GM18498 (cell line): ENCODE measurements at regions not wholly inside any gene's neighbourhood (a gene's known extent, or its start where the extent isn't known, plus 50 kb on each side); places are given as distances from the start of the nearest gene placed in this dataset.
A peak's percentile ranks its signal among the peaks of the same experiment; 100 is the strongest.
"Not testable (repeated sequence)": the region's sequence is repeated elsewhere in the genome, so short reads cannot be mapped to it uniquely, and the experiment has no call there.

Experiments used
- ATAC-seq: cut with Tn5 transposase; IDR thresholded peaks from one replicate; pipeline ENCODE4 v1.9.1; 2021; ENCODE audit warnings: mild to moderate bottlenecking, moderate library complexity; ENCODE audit not compliant: unreplicated experiment

DNA sequence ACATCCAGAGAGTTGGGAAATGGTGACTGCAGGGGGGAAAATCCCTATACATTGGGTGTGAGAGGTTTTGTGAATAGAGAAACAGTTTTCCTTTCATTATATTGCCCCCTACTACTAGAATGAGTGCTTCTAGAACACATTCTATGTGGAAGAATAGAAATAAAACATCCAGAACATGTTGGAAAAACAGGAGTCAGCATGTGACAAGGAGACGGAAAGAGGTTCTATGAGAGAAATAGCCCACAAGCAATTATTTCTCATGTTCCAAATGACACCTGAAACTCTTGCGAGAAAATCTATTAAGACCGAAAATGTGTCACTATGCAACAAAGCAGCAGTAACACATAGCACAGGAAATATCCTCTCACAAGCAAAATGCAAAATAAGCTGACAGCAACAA, 202.7 kb upstream of the SPOPL start:
- peak; percentile 71 for ATAC-seq

DNA sequence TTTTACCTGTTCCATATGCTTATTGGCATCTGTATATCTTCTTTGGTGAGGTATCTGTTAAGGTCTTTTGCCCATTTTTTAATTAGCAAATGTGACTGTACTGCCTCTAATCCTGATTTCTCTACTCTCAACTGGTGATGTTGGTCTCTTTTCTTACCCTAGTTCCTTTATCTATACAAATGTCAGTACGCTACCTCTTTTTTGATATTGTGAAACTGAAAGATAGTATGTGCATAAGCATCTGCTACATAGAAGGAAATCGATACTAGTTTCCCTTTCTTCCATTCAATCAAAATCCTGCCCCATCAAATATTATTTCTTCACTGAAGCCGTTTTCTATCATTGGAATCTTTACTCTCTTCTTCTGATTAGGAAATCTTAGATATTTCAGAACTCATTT, 194.9 kb upstream of the SPOPL start:
- no peak for ATAC-seq

DNA sequence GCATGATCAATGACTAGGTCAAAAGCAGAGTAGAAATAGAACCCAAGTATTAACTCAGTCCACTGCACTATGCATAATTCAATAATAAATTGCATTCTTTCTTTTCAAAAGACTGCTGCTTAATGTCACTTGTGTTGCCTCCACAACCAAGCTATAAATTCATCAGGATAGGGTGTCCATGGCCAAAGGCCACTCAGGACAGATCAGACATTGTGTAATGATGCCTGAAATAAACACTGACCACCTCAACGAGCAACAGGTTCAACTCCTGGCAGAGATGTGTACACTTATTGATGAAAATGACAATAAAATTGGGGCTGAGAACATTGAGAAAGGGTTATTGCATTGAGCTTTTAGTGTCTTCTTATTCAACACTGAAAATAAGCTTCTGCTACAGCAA, 194.5 kb upstream of the SPOPL start:
- no peak for ATAC-seq

DNA sequence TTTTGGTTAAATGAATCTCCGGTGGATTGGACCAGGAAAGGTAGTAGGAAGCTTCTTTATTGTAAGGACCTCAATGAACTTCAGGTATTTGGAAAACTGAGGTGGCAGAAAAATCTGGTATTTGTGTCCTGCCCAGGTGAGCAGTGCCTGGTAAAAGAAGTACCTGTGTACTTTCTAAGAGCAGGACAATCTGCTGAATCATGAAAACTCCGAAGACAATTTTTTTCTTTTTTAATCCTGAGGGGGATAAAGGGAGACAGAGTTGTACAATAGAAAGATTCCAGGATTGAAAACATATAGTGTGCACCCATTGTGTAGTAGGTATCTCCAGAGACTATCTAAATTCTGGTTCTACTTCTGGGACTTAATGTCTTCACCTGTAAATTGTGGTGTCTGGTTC, 191.8 kb upstream of the SPOPL start:
- ATAC-seq: no peak

DNA sequence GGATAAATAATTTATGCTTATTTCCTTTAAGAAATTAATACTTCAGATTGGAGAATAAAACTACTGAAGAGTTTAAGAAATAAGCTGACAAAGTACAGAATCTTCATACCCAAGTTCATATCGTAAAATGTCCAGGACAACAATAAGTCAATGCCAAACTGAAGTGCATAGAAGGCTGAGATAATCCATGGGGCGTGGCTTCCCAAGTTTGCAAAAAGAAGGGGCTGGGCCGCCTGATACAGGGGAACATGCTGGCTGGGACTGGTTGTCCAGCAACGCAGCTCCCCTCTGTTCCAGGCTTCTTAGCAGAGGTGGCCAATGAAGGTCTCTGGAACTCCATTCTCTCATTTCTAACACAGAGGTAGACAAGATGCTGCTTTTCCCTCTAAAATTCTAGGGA, 189.5 kb upstream of the SPOPL start:
- ATAC-seq: no peak

DNA sequence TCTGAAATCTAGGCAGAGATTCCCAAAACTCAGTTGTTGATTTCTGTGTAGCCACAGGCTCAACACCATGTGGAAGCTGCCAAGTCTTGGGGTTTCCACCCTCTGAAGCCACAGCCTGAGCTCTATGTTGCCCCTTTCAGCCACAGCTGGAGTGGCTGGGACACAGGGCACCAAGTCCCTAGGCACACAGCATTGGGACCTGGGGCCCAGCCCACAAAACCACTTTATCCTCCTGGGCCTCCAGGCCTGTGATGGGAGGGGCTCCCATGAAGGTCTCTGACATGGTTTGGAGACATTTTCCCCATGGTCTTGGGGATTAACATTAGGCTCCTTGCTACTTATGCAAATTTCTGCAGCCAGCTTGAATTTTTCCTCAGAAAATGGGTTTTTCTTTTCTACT, 186.0 kb upstream of the SPOPL start:
- not testable (repeated sequence) for ATAC-seq

DNA sequence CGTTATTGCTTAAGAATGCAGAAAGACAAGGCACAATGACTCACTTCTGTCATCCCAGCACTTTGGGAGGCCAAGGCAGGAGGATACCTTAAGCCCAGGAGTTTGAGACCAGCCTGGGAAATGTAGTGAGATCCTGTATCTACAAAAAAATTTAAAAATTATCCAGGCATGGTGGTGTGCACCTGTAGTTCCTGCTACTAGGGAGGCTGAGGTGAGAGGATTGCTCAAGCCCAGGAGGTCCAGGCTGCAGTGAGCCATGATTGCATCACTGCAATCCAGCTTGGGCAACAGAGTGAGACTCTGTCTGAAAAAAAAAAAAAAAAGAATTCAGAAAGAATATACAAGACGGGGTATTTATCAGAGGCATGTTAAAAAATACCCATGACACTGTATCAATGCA, 182.0 kb upstream of the SPOPL start:
- ATAC-seq: no peak

DNA sequence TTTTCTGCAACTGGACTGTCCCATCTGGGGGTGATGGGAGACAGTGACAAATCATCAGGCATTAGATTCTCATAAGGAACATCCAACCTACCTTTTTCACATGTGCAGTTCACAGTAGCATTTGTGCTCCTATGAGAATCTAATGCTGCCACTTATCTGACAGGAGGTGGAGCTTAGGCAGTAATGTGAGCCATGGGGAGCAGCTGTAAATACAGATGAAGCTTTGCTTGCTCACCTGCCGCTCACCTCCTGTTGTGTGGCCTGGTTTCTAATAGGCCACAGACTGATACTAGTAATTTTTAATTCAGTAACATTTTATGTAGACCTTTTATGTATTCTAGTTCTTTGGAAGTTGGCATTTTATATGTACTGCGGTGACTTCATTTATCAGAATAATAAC, 180.1 kb upstream of the SPOPL start:
- no peak for ATAC-seq

DNA sequence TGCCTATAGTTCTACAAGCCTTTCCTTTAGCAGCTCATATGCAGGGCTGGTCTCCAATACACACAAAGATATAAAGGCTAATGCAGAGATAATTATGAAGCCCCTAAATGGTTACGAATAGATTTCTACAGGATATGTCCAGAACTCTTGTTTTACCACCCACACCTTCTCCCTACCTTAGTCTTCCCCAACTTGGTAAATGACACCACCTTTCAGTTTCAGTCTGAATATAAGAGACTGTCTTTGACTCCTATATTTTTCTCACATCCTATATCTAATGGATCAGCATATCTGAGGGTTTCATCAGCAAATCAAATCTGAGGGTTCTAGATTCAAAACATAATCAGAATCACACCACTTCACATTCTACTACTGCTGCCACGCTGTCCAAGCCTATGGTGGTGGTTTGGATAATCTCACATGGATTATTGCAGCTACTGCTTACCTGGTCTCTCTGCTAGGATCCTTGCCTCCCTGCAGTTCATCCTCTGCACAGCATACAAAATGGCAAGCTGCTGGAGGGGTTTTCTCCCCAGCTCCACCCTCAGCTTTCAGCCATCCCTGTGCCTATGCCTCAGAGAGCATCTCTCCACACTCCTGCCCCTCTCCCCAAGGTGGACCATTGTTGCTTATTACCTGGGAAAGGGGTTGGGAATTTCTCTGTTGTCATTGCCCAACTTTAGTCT, 178.0 kb upstream of the SPOPL start:
- no peak for ATAC-seq

DNA sequence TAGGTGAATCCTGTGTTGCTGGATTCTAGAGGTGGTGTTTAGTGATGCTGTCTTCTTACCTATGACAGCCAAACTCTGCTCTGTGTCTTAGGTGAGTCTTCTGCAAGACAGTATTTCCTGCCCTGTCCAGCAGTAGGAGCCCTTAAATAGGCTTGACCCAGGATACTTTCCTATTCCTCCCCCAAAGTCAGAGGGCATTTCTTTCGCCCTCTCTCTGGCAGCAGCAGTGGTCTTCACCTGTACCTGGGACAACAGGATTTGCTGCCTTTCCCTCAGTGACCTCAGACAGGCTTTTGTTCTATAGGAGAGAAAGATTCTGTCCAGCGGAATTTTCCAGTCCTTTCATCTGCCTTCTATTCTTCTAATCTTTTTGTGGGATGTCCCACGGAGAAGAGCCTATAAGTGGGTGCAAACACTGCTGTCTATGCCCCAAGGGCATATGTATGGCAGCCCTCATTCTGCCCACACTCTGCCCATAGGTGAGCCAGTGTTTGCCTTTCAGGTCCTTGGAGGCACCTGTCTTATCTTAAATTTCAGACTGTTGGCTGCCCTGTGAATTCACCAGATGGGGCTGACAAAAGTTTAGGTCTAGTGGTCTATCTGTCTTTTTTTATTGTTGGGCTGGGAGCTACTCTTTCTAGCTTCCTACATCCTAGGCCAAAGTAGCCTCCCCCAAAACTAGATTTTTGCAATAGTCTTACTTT, 177.3 kb upstream of the SPOPL start:
- no peak for ATAC-seq

DNA sequence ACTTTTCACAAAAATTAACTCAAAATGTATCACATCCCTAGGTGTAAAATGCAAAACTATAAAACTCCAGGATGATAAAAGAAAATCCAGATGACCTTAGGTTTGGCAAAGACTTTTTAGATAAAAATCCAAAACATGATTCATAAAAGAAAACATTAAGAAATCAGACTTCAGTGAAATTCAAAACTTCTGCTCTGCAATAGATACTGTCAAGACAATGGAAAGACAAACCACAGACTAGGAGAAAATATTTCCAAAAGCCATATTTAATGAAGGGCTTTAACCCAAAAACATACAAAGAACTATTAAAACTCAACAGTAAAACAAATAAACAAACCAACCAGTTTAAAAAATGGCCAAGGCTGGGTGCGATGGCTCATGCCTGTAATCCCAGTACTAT, 173.6 kb upstream of the SPOPL start:
- ATAC-seq: no peak

DNA sequence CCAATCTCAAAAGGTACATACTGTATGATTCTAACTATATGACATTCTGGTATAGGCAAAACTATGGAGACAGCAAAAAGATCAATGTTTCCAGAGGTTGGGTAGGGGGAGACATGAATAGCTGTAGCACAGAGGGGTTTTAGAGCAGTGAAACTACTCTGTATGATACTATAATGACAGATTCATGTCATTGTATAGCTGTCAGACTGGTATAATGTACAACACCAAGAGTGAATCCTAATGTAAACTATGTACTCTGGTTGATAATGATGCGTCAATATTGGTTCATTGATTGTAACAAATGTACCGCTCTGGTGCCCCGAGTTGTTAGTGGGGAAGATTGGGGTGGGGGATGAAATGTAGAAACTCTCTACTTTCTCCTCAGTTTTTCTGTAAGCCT, 172.4 kb upstream of the SPOPL start:
- no peak for ATAC-seq

DNA sequence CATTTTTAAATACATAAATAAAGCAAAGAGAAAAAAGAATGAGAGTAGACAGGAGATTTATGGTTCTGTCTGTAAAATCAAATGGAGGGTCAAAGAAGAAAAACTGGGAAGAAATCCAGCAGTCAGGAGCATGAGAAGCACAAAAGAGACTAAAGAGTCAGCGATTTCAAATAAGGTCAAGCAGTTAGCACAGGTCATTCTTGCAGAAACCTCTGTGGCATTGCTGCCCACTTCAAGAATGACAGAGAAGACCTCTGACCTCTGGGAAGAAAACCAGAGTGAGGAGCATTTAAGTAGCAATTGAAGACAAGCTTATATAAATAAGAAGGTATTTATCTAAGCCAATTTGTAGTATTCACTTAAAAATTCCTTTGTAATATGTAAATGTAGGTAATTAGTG, 172.0 kb upstream of the SPOPL start:
- ATAC-seq: no peak

DNA sequence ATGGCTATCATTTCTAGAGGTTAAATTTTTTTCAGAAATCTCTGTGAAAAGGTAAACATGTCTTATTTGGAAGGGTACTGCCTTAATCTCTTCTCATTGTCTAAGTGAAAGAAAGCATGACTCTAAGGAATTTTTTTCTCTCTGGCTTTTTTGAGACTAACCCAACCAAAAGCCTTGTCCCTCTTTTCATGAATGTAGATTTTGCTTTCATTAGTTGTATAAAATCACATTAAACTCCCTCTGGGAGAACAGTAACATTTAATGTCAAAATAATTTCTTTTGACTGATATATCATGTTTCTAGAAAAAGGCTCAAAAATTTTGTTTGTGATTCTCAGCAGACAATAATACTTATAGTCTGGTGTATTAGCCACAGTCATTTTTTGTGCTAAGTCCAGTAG, 168.4 kb upstream of the SPOPL start:
- ATAC-seq: no peak

DNA sequence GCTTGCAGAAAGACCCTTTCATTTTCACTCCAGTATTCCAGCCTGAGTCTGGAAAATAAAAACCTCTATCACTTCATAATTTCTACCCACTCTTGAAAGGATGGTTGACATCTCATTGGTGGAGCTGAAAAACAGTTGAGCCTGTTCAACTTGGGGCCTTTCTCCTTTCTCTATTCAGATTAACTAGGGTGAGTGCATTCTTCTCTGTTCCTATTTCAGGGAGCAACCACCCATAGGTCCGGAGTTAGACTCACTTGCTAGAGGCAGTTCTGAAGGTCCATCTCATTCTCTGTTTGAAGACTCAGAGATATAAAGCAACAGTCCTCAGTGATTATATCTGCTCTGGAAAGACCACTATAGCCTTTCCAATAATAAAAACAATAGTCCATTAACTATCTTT, 167.9 kb upstream of the SPOPL start:
- no peak for ATAC-seq

DNA sequence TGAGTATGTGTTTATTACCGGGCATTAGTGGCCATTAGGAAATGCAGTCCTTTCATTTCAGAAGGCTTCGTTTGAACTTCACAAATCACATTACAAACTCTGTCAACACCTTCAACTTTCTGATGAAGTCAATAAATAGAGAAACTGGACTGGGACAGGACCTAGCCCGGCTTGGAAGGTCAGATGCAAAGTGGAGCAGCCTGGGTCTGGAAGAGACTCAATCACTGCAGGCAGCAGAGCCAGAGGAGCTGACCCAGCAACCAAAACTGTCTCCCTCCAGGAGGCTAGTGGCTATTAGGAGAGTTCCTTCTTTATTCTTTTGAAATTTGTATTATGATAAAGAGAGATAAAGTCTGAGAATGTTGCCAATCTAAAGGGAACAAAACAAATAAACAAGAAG, 167.2 kb upstream of the SPOPL start:
- ATAC-seq: no peak

DNA sequence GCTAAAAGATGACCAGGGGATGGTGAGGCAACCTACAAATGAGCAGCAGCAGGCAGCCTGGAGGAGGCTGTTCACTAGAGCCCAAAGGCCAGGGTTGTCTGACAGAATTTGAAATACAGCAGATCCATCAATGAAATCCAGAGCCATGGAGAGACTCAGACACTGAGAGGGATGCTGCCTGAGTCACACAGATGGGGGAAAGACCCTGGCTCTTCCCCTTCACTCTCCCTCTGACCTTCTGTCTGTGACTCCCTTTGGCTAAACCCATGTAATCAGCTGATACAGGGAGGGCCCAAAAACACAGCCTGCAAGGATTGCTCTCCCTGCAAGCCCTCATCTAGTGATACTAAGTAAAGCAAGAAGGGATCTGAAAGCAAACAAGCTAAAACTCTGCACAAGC, 166.5 kb upstream of the SPOPL start:
- ATAC-seq: no peak

DNA sequence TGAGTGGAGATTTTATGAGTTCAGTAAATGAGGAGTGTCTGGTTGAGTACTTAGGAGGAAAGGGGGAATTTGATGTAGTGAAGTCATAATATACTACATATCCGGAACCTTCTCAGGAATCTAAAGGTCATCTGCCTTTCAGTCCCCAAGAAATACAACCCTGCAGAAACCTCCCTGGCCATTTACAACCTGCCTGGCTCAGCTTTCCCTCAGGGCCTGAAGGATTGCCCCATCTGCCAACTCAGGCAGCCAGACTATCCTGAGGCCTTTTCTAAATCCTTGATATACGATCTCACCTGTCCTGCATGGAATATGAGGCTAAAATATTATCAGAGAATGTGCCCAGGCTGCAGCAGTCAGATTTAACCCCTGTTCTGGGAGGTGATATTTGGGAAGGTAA, 165.4 kb upstream of the SPOPL start:
- no peak for ATAC-seq

DNA sequence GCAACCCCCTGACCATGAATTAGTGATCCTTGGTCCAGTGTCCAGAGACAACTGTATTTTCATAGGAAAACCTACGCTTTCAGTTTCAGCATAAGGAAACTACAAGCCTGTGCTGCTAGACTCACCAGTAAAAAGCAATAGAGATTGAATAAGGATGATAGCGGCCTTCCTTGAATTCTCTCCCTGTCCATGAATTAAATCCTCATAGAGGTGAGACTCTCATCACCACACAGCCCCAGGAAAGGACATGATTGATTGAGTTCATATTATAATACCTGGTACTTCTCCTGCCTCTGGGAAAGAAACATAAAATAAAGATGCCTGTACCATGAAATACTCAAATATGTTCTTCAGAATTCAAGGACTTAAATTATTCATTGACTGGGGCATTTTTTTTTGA, 146.3 kb upstream of the SPOPL start:
- ATAC-seq: no peak

DNA sequence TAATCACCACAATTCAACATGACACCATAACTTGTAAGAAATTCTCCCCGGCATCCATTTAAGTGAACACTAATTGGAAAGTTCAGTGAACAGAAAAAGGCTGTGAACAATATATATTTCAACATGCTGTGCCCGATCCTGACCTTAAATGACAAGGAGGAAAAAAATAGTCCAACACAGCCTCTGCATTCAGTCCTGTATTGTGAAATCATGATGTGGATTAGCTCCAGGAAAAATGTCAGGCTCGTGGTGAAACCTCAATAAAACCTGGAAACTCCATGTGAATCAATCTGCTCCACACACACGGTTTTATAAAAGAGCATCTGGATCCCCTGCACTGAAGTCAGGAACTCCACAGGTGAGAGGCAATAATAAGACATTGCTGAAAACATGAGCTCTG, 145.4 kb upstream of the SPOPL start:
- ATAC-seq: no peak

DNA sequence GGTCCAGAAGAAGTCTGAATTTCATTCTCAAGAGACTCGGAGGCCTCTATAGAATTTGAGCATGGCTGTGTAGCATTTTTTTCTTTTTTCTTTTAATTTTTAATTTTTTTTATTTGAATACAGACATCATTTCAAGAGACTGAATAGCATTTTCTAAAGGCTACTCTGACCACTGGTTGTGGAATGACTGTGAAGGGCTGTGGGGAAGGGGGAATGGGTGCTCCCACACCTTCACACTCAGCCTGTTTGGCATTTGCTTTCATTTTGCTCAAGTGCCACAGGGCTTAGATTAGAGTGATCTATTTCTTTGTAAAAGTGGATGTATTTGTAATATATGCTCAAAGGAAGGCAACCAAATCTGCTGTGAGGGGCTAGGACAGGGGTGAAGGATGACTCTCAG, 142.0 kb upstream of the SPOPL start:
- ATAC-seq: no peak

DNA sequence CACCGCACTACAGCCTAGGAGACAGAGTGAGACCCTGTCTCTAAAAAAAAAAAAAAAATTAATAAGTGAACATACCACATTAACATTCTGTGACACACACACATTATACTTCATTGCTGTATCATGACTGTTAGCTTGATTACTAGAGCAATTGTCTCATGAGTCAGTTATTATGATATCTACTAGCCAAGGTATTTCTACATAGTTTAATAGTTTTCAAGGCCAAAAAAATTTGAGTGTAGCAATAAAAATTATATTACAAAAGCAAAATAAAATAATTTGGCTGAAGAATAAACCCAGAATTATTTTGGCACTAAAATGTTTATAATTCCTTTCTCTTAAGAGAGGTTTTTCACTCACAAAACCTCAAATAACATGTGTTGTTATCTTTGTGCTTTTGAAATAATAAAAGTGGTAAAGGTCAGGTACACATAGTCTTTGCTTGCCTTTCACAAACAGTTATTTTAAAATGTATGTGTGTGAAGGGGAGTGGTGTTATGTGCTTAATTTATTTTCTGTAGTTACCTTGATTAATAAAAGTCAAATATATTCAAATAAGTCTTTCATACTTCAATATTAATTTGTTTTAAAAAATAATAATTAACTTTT, 136.9 kb upstream of the SPOPL start:
- no peak for ATAC-seq

DNA sequence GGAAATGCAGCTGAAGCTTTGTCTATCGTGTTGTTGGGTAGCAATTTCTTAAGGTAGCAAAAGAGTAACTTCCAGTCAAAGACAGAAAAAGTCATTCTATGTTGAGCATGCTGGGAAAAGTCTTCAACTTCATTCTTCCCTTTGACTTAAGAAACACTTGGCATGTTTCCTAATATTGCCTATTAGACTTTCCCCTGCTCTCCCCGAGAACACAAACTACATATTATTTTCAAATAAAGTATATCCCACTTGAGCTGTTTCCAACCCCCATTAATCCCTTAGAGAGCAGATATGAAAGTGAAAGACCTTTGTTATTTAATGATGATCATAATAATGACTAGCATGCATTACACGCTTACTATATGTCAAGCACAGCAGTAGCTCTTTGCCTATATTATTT, 136.0 kb upstream of the SPOPL start:
- ATAC-seq: no peak
